ENCODE measurements at regions not wholly inside any gene's neighbourhood (a gene's known extent, or its start where the extent isn't known, plus 50 kb on each side); places are given as distances from the start of the nearest gene placed in this dataset.

- ChIA-PET CTCF (no interaction called here), POLR2A (no interaction called here)
- no peak for DNase-seq (ENCODE audit: low read depth in 1 of 2, low spot score in 1 of 2)
- no peak for TF ChIP-seq FOSB (CRISPR knock-in tag; IDR thresholded peaks at IDR 0.05)
- Histone ChIP-seq H3K27ac (no peak overlapping the region), H3K4me2 (no peak overlapping the region), H3K4me1 (no peaks in the 10 kb centered on the region), H3K9me3 (peaks cover 3% of the 10 kb centered on the region; the same call in 1 of the 3 replicates), H3K4me3 (no peak overlapping the region)
- no peak for FAIRE-seq
- 26% methylated on average over 5 of the region's 5 CpGs for WGBS (ENCODE audit: missing lambda C conversion rate)
- ATAC-seq, result no peak
These were observed 245.2 kb downstream of the HAO1 start for GRCh38 chr20:7695051-7695495.

- no peak overlapping the region for H3K4me2 ChIP-seq
- H3K9me3 ChIP-seq, result peaks cover 3% of the 10 kb centered on the region; the same call in 1 of the 3 replicates
- ATAC-seq (no peak), DNase-seq (ENCODE audit: low read depth in 1 of 2, low spot score in 1 of 2) (no peak), FAIRE-seq (no peak)
- H3K4me3 ChIP-seq, result no peak overlapping the region
- H3K4me1 ChIP-seq, result no peaks in the 10 kb centered on the region
- ChIA-PET CTCF (no interaction called here), POLR2A (no interaction called here)
- no peak overlapping the region for H3K27ac ChIP-seq
- no peak for TF ChIP-seq SMC3 (IDR thresholded peaks at IDR 0.05)
These were observed 244.6 kb downstream of the HAO1 start for GRCh38 chr20:7695635-7696034.

- Histone ChIP-seq H3K4me1 (no peaks in the 10 kb centered on the region), H3K9me3 (peaks cover 3% of the 10 kb centered on the region; the same call in 1 of the 3 replicates), H3K27ac (no peak overlapping the region), H3K4me3 (no peak overlapping the region), H3K4me2 (no peak overlapping the region)
- ChIA-PET CTCF (no interaction called here), POLR2A (no interaction called here)
- TF ChIP-seq ELK1 (IDR thresholded peaks at IDR 0.05; ENCODE audit: low read depth, low read length) (no peak), EHF (CRISPR knock-in tag; IDR thresholded peaks at IDR 0.05) (no peak), SREBF2 (IDR thresholded peaks at IDR 0.05) (no peak), HOXB13 (CRISPR knock-in tag; IDR thresholded peaks at IDR 0.05; ENCODE audit: low read depth) (no peak), HDAC2 (IDR thresholded peaks at IDR 0.05) (no peak), MAZ (IDR thresholded peaks at IDR 0.05; ENCODE audit: borderline replicate concordance, low read depth, low read length) (no peak), E2F6 (IDR thresholded peaks at IDR 0.05; ENCODE audit: borderline replicate concordance, low read depth) (no peak), MAX (IDR thresholded peaks at IDR 0.05) (no peak), CHD2 (IDR thresholded peaks at IDR 0.05; ENCODE audit: low read length, partially characterized antibody) (no peak), HOXB5 (CRISPR knock-in tag; IDR thresholded peaks at IDR 0.05) (no peak), FOSL2 (IDR thresholded peaks at IDR 0.05) (no peak), FOSL2 (CRISPR knock-in tag; IDR thresholded peaks at IDR 0.05) (no peak)
- DNase-seq (ENCODE audit: low read depth in 1 of 2, low spot score in 1 of 2), result no peak
- WGBS (ENCODE audit: missing lambda C conversion rate), result 4% methylated on average over 1 of the region's 1 CpG
- ATAC-seq, result no peak
- no peak for FAIRE-seq
These were observed 243.9 kb downstream of the HAO1 start for GRCh38 chr20:7696311-7696710.

- 44% methylated on average over 2 of the region's 2 CpGs for WGBS (ENCODE audit: missing lambda C conversion rate)
- Histone ChIP-seq H3K4me3 (no peak overlapping the region), H3K4me2 (no peak overlapping the region), H3K4me1 (no peaks in the 10 kb centered on the region), H3K27ac (no peak overlapping the region), H3K9me3 (0 out of 3 replicates have a peak, but pooled peaks cover 3% of the 10 kb centered on the region)
- CTCF ChIA-PET, result no interaction called here
- POLR2A ChIA-PET, result no interaction called here
- no peak for FAIRE-seq
- no peak for ATAC-seq
- no peak for TF ChIP-seq CBX2 (IDR thresholded peaks at IDR 0.05; ENCODE audit: borderline replicate concordance, low read depth)
- TF ChIP-seq SREBF2 (IDR thresholded peaks at IDR 0.05), result no peak
- no peak for TF ChIP-seq CHD2 (IDR thresholded peaks at IDR 0.05; ENCODE audit: low read length, partially characterized antibody)
- TF ChIP-seq HEYL (CRISPR knock-in tag; IDR thresholded peaks at IDR 0.05), result no peak
- TF ChIP-seq GATA3 (IDR thresholded peaks at IDR 0.05; ENCODE audit: borderline replicate concordance), result no peak
- no peak for TF ChIP-seq KDM1A (IDR thresholded peaks at IDR 0.05; ENCODE audit: low read depth)
- no peak for TF ChIP-seq E2F6 (IDR thresholded peaks at IDR 0.05; ENCODE audit: borderline replicate concordance, low read depth)
- TF ChIP-seq ZNF302 (CRISPR knock-in tag; IDR thresholded peaks at IDR 0.05), result no peak
- no peak for TF ChIP-seq EHF (CRISPR knock-in tag; IDR thresholded peaks at IDR 0.05)
- TF ChIP-seq CEBPB (IDR thresholded peaks at IDR 0.05), result no peak
- TF ChIP-seq HMGXB4 (CRISPR knock-in tag; IDR thresholded peaks at IDR 0.05; ENCODE audit: borderline replicate concordance), result no peak
- TF ChIP-seq KDM5A (IDR thresholded peaks at IDR 0.05), result no peak
- TF ChIP-seq HOXB5 (CRISPR knock-in tag; IDR thresholded peaks at IDR 0.05), result no peak
- no peak for TF ChIP-seq POLR2A (IDR thresholded peaks at IDR 0.05; ENCODE audit: low read length)
- no peak for DNase-seq (ENCODE audit: low read depth in 1 of 2, low spot score in 1 of 2)
These were observed 238.1 kb downstream of the HAO1 start for GRCh38 chr20:7702141-7702540.

All from A549 (cell line).